NT2/D1 (cell line): ENCODE measurements at regions not wholly inside any gene's neighbourhood (a gene's known extent, or its start where the extent isn't known, plus 50 kb on each side); places are given as distances from the start of the nearest gene placed in this dataset.

Experiments
- DNase-seq: peaks from one replicate; pipeline ENCODE4 v3.0.0-alpha.2; 2011; ENCODE audit warnings: low read depth, low spot score
- H3K27me3 ChIP-seq: 2 replicates; pipeline ENCODE4 v1.6.0; 2011; ENCODE audit warnings: mild to moderate bottlenecking; ENCODE audit not compliant: insufficient read length, insufficient read depth
- H3K36me3 ChIP-seq: 2 replicates; pipeline ENCODE4 v1.6.1; 2011; ENCODE audit warnings: mild to moderate bottlenecking, low read length, mixed read lengths; ENCODE audit not compliant: insufficient read depth, insufficient read length
- H3K4me1 ChIP-seq: 2 replicates; pipeline ENCODE4 v1.5.1; 2011; ENCODE audit not compliant: insufficient read depth, insufficient read length
- H3K4me3 ChIP-seq: 2 replicates; pipeline ENCODE4 v1.5.1; 2011; ENCODE audit warnings: low read depth; ENCODE audit not compliant: insufficient read length
- H3K9ac ChIP-seq: 2 replicates; pipeline ENCODE4 v1.6.0; 2011; ENCODE audit warnings: low read depth; ENCODE audit not compliant: insufficient read length
- H3K9me3 ChIP-seq: 2 replicates; pipeline ENCODE4 v1.5.1; 2011; ENCODE audit warnings: mild to moderate bottlenecking, low read length; ENCODE audit not compliant: insufficient read depth
- SUZ12 ChIP-seq: IDR thresholded peaks from 2 replicates; pipeline ENCODE4 v1.6.1; 2011; ENCODE audit not compliant: insufficient read length, insufficient read depth; ENCODE audit errors: extremely low read depth
- YY1 ChIP-seq: IDR thresholded peaks from 2 replicates; pipeline ENCODE4 v1.6.1; 2011; ENCODE audit not compliant: insufficient read length, insufficient read depth
- ZNF274 ChIP-seq: IDR thresholded peaks from 2 replicates; pipeline ENCODE4 v1.6.1; 2011; ENCODE audit warnings: mild to moderate bottlenecking, low read depth, low read length

DNA sequence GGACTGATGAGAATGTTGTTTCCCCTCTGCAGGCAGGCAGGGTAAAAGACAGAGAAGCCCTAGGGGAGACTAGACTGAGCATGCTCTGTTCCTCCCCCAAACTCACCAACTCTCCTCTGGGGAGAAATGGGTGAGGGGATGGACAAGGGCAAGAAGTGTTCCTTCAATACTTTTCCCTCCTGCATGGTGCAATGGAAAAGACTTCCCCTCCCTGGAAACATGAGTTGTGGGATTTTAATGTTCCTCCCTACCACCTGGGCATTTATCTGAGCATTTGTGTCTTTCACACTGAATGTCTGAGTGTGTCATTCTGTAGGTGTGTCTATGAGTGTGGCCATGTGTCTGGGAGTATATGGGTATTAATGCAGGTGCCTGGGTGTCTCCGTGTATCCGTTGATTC lies 275.7 kb downstream of the C1orf94 start:
- no peaks in the 10 kb centered on the region for H3K4me1 ChIP-seq
- peaks cover 5% of the 10 kb centered on the region for H3K27me3 ChIP-seq
- no peak overlapping the region for H3K4me3 ChIP-seq
- no peaks in the 10 kb centered on the region for H3K36me3 ChIP-seq
- no peak for DNase-seq
- no peak overlapping the region for H3K9ac ChIP-seq
- TF ChIP-seq YY1 (no peak), ZNF274 (no peak), SUZ12 (no peak)
- H3K9me3 ChIP-seq, result no peaks in the 10 kb centered on the region

- H3K36me3 ChIP-seq, result no peaks in the 10 kb centered on the region
- no peaks in the 10 kb centered on the region for H3K27me3 ChIP-seq
- DNase-seq, result no peak
- H3K4me3 ChIP-seq, result no peak overlapping the region
- no peaks in the 10 kb centered on the region for H3K9me3 ChIP-seq
- no peak overlapping the region for H3K9ac ChIP-seq
- TF ChIP-seq ZNF274 (no peak), SUZ12 (no peak), YY1 (no peak)
- H3K4me1 ChIP-seq, result no peaks in the 10 kb centered on the region
Observed at GRCh38 chr1:34455121-34455520, 278.4 kb downstream of the C1orf94 start.

DNA sequence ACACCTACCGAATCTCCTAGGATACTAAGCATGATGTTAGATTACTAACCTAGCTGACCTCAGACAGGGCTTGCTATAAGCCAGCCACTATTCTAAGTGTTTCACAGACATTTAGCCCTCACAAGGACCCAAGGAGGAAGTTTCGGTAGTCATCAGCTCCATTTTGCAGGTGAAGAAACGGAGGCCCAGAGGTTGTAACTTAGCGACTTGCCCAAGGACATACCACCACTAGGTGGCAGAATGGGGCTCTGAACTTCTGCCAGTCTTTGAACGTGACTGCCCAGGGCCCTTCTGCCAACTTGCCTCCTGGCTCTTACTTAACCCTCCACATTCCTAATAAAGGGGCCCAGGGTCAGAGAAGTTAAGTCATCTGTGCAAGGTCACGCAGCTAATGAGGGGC lies 283.5 kb downstream of the C1orf94 start:
- Histone ChIP-seq H3K9me3 (no peaks in the 10 kb centered on the region), H3K4me1 (no peaks in the 10 kb centered on the region), H3K27me3 (peaks cover 2% of the 10 kb centered on the region), H3K4me3 (no peak overlapping the region), H3K36me3 (no peaks in the 10 kb centered on the region), H3K9ac (no peak overlapping the region)
- TF ChIP-seq ZNF274 (no peak), YY1 (no peak)
- DNase-seq, result peak; percentile 55

- no peak for DNase-seq
- Histone ChIP-seq H3K27me3 (no peaks in the 10 kb centered on the region), H3K4me1 (no peaks in the 10 kb centered on the region), H3K36me3 (no peaks in the 10 kb centered on the region), H3K4me3 (no peak overlapping the region), H3K9ac (no peak overlapping the region), H3K9me3 (no peaks in the 10 kb centered on the region)
- TF ChIP-seq SUZ12, result no peak
Observed at GRCh38 chr1:34470401-34470800, 284.4 kb upstream of the GJB5 start.

GRCh38 chr1:34474566-34474965 lies 280.3 kb upstream of the GJB5 start:
- no peak for DNase-seq
- H3K27me3 ChIP-seq, result peaks cover 5% of the 10 kb centered on the region
- H3K9ac ChIP-seq, result no peak overlapping the region
- H3K9me3 ChIP-seq, result no peaks in the 10 kb centered on the region
- H3K36me3 ChIP-seq, result no peaks in the 10 kb centered on the region
- no peaks in the 10 kb centered on the region for H3K4me1 ChIP-seq
- H3K4me3 ChIP-seq, result no peak overlapping the region
- TF ChIP-seq ZNF274, result no peak
- no peak for TF ChIP-seq YY1
- TF ChIP-seq SUZ12, result no peak

GRCh38 chr1:34476371-34476770 lies 278.5 kb upstream of the GJB5 start:
- DNase-seq, result no peak
- Histone ChIP-seq H3K9me3 (no peaks in the 10 kb centered on the region), H3K4me3 (no peak overlapping the region), H3K27me3 (peaks cover 8% of the 10 kb centered on the region), H3K4me1 (no peaks in the 10 kb centered on the region), H3K9ac (no peak overlapping the region), H3K36me3 (no peaks in the 10 kb centered on the region)
- no peak for TF ChIP-seq SUZ12
- TF ChIP-seq ZNF274, result no peak
- TF ChIP-seq YY1, result no peak

DNA sequence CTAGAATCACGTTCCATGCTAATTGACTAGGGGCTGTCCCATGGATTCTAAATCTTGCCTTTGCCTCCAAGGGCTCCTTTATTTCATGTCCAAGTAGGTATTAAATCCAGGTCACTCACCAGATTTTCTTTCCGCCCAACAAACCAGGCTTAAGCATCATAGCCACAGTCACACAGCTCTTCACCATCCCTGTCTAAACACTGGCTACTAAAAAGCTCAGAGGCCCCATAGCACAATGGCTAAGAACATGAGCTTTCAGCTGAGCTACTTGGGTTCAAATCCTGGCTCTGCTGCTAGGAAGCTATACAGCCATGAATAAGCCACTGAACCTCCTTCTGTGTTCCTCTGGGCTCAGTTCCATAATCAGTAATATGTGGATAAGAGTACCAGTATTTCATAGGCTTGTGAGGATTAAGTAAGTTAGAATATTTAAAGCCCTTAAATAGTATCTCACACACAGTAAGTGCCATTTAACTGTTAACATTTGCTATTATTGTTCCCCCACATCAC lies 277.2 kb upstream of the GJB5 start:
- no peak for TF ChIP-seq YY1
- no peak for TF ChIP-seq SUZ12
- TF ChIP-seq ZNF274, result no peak
- no peak for DNase-seq
- Histone ChIP-seq H3K27me3 (peaks cover 11% of the 10 kb centered on the region), H3K4me3 (no peak overlapping the region), H3K9ac (no peak overlapping the region), H3K9me3 (no peaks in the 10 kb centered on the region), H3K36me3 (no peaks in the 10 kb centered on the region), H3K4me1 (no peaks in the 10 kb centered on the region)
